ENCODE measurements at regions not wholly inside any gene's neighbourhood (a gene's known extent, or its start where the extent isn't known, plus 50 kb on each side); places are given as distances from the start of the nearest gene placed in this dataset.

- DNase-seq = no peak
These were observed 52.5 kb upstream of the NEDD4L start for GRCh38 chr18:57991552-57991951.

GRCh38 chr18:57989536-57989935, 54.5 kb upstream of the NEDD4L start:
- DNase-seq = no peak

GRCh38 chr18:57984490-57985115, 59.4 kb upstream of the NEDD4L start:
- DNase-seq = no peak

GRCh38 chr18:57983965-57984364, 60.1 kb upstream of the NEDD4L start:
- no peak for DNase-seq

GRCh38 chr18:57983472-57983871, 60.6 kb upstream of the NEDD4L start:
- no peak for DNase-seq

GRCh38 chr18:57982372-57983021, 61.5 kb upstream of the NEDD4L start:
- no peak for DNase-seq

- DNase-seq = no peak
These were observed 62.6 kb upstream of the NEDD4L start for GRCh38 chr18:57981308-57982028.

- DNase-seq = no peak
These were observed 63.3 kb upstream of the NEDD4L start for GRCh38 chr18:57980573-57981307.

GRCh38 chr18:57976230-57976773, 67.7 kb upstream of the NEDD4L start:
- no peak for DNase-seq

GRCh38 chr18:57975805-57976204, 68.2 kb upstream of the NEDD4L start:
- DNase-seq = no peak

GRCh38 chr18:57974585-57975265, 69.3 kb upstream of the NEDD4L start:
- no peak for DNase-seq

GRCh38 chr18:57973889-57974288, 70.1 kb upstream of the NEDD4L start:
- DNase-seq = no peak

GRCh38 chr18:57970356-57971095, 73.5 kb upstream of the NEDD4L start:
- DNase-seq = no peak

GRCh38 chr18:57969824-57970223, 74.2 kb upstream of the NEDD4L start:
- no peak for DNase-seq

GRCh38 chr18:57965246-57965645, 78.8 kb upstream of the NEDD4L start:
- no peak for DNase-seq

GRCh38 chr18:57961876-57962505, 82.0 kb upstream of the NEDD4L start:
- DNase-seq = no peak

GRCh38 chr18:57961411-57961810, 82.6 kb upstream of the NEDD4L start:
- no peak for DNase-seq

- peak; percentile 7 to 15 (median 15) for DNase-seq
These were observed 84.7 kb upstream of the NEDD4L start for GRCh38 chr18:57959278-57959677.

GRCh38 chr18:57957210-57957609, 86.8 kb upstream of the NEDD4L start:
- DNase-seq = no peak

GRCh38 chr18:57956491-57956890, 87.5 kb upstream of the NEDD4L start:
- no peak for DNase-seq
